Left lung (tissue), 4 donors: ENCODE measurements at regions not wholly inside any gene's neighbourhood (a gene's known extent, or its start where the extent isn't known, plus 50 kb on each side); places are given as distances from the start of the nearest gene placed in this dataset.
A peak's percentile ranks its signal among the peaks of the same experiment; 100 is the strongest.

Experiments used
- ATAC-seq: fragments of 200-7000 bp; cut with Tn5 transposase; one replicate; pipeline ENCODE4 v1.9.1; 2020; ENCODE audit warnings: moderate library complexity
- DNase-seq, 4 donors: peaks; one replicate each; pipeline ENCODE4 v3.0.0-alpha.2; 2013 to 2020
- H3K27ac ChIP-seq, 2 donors: fragments of 200-600 bp; sonication (generic) in 1 of 2; one replicate each; pipeline versions ENCODE4 v1.5.0 to v1.8.0; 2020 to 2021
- H3K27me3 ChIP-seq, 2 donors: fragments of 200-600 bp; sonication (generic) in 1 of 2; one replicate each; pipeline versions ENCODE4 v1.5.0 to v1.8.0; 2020 to 2021
- H3K36me3 ChIP-seq, 2 donors: fragments of 200-600 bp; sonication (generic) in 1 of 2; one replicate each; pipeline versions ENCODE4 v1.5.0 to v1.8.0; 2020 to 2021
- H3K4me1 ChIP-seq, 2 donors: fragments of 200-600 bp; one replicate each; pipeline ENCODE4 v1.8.0; 2021
- H3K4me3 ChIP-seq, 2 donors: fragments of 200-600 bp; sonication (generic) in 1 of 2; one replicate each; pipeline versions ENCODE4 v1.5.0 to v1.8.0; 2020 to 2021; ENCODE audit warnings: mild to moderate bottlenecking in 1 of 2
- H3K9me3 ChIP-seq, 2 donors: fragments of 200-600 bp; sonication (generic) in 1 of 2; one replicate each; pipeline versions ENCODE4 v1.5.0 to v1.8.0; 2020 to 2021
- CTCF ChIP-seq, 2 donors: fragments of 200-600 bp; sonication (generic) in 1 of 2; IDR thresholded peaks; one replicate each; pipeline versions ENCODE4 v1.5.0 to v1.8.0; 2021; ENCODE audit warnings: antibody characterized with exemption in 2 of 2
- intact Hi-C, 2 donors: fragments of 100-400 bp; cut with DNase I; formaldehyde crosslinking; loops; one replicate each; pipeline versions ENCODE4 v1.11.2 to v1.14.2; 2022
- donor health status: DM: no; HTN: yes; CAD: no.
- donor health status: DM: no; HTN: no; CAD: no.

- Histone ChIP-seq H3K36me3 (no peaks in the 10 kb centered on the region), H3K4me1 (no peaks in the 10 kb centered on the region), H3K27me3 (no peaks in the 10 kb centered on the region), H3K9me3 (no peaks in the 10 kb centered on the region), H3K27ac (no peak overlapping the region), H3K4me3 (no peak overlapping the region)
- DNase-seq (no peak), ATAC-seq (no peak)
- TF ChIP-seq CTCF (IDR thresholded peaks at IDR 0.05) = no peak
- intact Hi-C loops = no loop called here
Observed at GRCh38 chr2:4279431-4279830, 576.1 kb downstream of the DCDC2C start.

GRCh38 chr2:4291430-4291829, 588.1 kb downstream of the DCDC2C start:
- ATAC-seq = no peak
- intact Hi-C loops = no loop called here
- Histone ChIP-seq H3K4me1 (no peaks in the 10 kb centered on the region), H3K4me3 (no peak overlapping the region), H3K27ac (no peak overlapping the region), H3K36me3 (no peaks in the 10 kb centered on the region), H3K27me3 (no peaks in the 10 kb centered on the region), H3K9me3 (peaks cover 0 to 4% of the 10 kb centered on the region in 2 donors)
- TF ChIP-seq CTCF (IDR thresholded peaks at IDR 0.05) = no peak
- DNase-seq = no peak

GRCh38 chr2:4295680-4296079, 592.3 kb downstream of the DCDC2C start:
- Histone ChIP-seq H3K4me1 (no peaks in the 10 kb centered on the region), H3K4me3 (no peak overlapping the region), H3K9me3 (peaks cover 0 to 1% of the 10 kb centered on the region in 2 donors), H3K36me3 (no peaks in the 10 kb centered on the region), H3K27ac (no peak overlapping the region), H3K27me3 (no peaks in the 10 kb centered on the region)
- TF ChIP-seq CTCF (IDR thresholded peaks at IDR 0.05) = no peak
- intact Hi-C loops = no loop called here
- no peak for ATAC-seq
- DNase-seq = no peak

- Histone ChIP-seq H3K9me3 (peaks cover 0 to 8% of the 10 kb centered on the region in 2 donors), H3K4me3 (no peak overlapping the region), H3K27ac (no peak overlapping the region), H3K4me1 (no peaks in the 10 kb centered on the region), H3K36me3 (no peaks in the 10 kb centered on the region), H3K27me3 (no peaks in the 10 kb centered on the region)
- ATAC-seq (no peak), DNase-seq (peak in 1 of 4 donors; percentile 28)
- intact Hi-C loops = no loop called here
- no peak for TF ChIP-seq CTCF (IDR thresholded peaks at IDR 0.05)
Observed at GRCh38 chr2:4300616-4301015, 597.2 kb downstream of the DCDC2C start.

- Histone ChIP-seq H3K4me3 (no peak overlapping the region), H3K27me3 (no peaks in the 10 kb centered on the region), H3K27ac (no peak overlapping the region), H3K9me3 (peaks cover 0 to 18% of the 10 kb centered on the region in 2 donors), H3K4me1 (no peaks in the 10 kb centered on the region), H3K36me3 (no peaks in the 10 kb centered on the region)
- intact Hi-C loops = no loop called here
- no peak for ATAC-seq
- no peak for TF ChIP-seq CTCF (IDR thresholded peaks at IDR 0.05)
- no peak for DNase-seq
Observed at GRCh38 chr2:4324531-4324930, 621.2 kb downstream of the DCDC2C start.
